ENCODE measurements at regions not wholly inside any gene's neighbourhood (a gene's known extent, or its start where the extent isn't known, plus 50 kb on each side); places are given as distances from the start of the nearest gene placed in this dataset.

DNA sequence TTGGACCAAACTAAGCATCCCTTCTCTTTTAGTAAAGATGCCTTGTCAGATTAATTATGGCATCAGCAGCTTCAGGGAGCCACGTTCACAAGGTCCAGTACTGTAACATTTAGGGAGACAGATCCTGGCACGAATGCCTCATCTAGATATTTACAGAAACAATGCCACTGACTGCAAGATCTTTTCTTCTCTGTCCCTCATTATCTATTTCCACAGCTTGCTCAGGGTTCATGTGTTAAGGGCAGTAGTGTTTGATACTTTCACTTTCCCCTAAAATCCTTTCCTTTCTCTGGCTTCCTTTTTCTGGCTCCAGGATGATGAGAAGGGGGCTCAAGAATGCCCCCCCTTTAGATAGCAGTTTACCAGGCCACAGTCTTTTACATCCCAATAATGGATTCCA is 393.9 kb downstream of the BCL11A start:
- TF ChIP-seq, protein P1, sequence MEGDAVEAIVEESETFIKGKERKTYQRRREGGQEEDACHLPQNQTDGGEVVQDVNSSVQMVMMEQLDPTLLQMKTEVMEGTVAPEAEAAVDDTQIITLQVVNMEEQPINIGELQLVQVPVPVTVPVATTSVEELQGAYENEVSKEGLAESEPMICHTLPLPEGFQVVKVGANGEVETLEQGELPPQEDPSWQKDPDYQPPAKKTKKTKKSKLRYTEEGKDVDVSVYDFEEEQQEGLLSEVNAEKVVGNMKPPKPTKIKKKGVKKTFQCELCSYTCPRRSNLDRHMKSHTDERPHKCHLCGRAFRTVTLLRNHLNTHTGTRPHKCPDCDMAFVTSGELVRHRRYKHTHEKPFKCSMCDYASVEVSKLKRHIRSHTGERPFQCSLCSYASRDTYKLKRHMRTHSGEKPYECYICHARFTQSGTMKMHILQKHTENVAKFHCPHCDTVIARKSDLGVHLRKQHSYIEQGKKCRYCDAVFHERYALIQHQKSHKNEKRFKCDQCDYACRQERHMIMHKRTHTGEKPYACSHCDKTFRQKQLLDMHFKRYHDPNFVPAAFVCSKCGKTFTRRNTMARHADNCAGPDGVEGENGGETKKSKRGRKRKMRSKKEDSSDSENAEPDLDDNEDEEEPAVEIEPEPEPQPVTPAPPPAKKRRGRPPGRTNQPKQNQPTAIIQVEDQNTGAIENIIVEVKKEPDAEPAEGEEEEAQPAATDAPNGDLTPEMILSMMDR (conservative IDR thresholded peaks at IDR 0.05) = no peak
- TF ChIP-seq EZH2 (IDR thresholded peaks at IDR 0.05; ENCODE audit: low read depth) = no peak

Measured in PC-9 (cell line).